Astrocyte of the spinal cord (primary cell): ENCODE measurements at regions not wholly inside any gene's neighbourhood (a gene's known extent, or its start where the extent isn't known, plus 50 kb on each side); places are given as distances from the start of the nearest gene placed in this dataset.
A peak's percentile ranks its signal among the peaks of the same experiment; 100 is the strongest.
"Not testable (repeated sequence)": the region's sequence is repeated elsewhere in the genome, so short reads cannot be mapped to it uniquely, and the experiment has no call there.

ENCODE experiments used
- DNase-seq: peaks from one replicate; pipeline ENCODE4 v3.0.0; 2011; ENCODE audit warnings: low read depth, low spot score
- H3K4me3 ChIP-seq: 2 replicates; pipeline ENCODE4 v1.5.1; 2011; ENCODE audit warnings: low read depth, mild to moderate bottlenecking, low read length, moderate library complexity
- CTCF ChIP-seq: IDR thresholded peaks from 2 replicates; pipeline ENCODE4 v1.5.1; 2012; ENCODE audit warnings: low read depth, mild to moderate bottlenecking, low read length, inconsistent platforms
- in situ Hi-C: cut with HindIII; loops from 2 replicates; pipeline ENCODE4 v1.10.0; 2017; ENCODE audit warnings: low sequenced_read_pairs

GRCh38 chr16:60792437-60792836, 1243.8 kb downstream of the CDH8 start:
- in situ Hi-C loops = no loop called here
- DNase-seq = no peak
- TF ChIP-seq CTCF = no peak
- H3K4me3 ChIP-seq = no peak overlapping the region

- H3K4me3 ChIP-seq = no peak overlapping the region
- in situ Hi-C loops = no loop called here
- no peak for DNase-seq
- no peak for TF ChIP-seq CTCF
Measured at GRCh38 chr16:60788631-60789030, 1247.6 kb downstream of the CDH8 start.

- in situ Hi-C loops = no loop called here
- no peak for TF ChIP-seq CTCF
- H3K4me3 ChIP-seq = no peak overlapping the region
- DNase-seq = no peak
Measured at GRCh38 chr16:60776281-60776680, 1260.0 kb downstream of the CDH8 start.

GRCh38 chr16:60771138-60771537, 1265.1 kb downstream of the CDH8 start:
- in situ Hi-C loops = no loop called here
- H3K4me3 ChIP-seq = no peak overlapping the region
- TF ChIP-seq CTCF = no peak
- DNase-seq = no peak

- in situ Hi-C loops, H3K4me3 ChIP-seq, DNase-seq: not testable (repeated sequence)
Measured at GRCh38 chr16:60770384-60770783, 1265.9 kb downstream of the CDH8 start.

GRCh38 chr16:60763869-60764268, 1272.4 kb downstream of the CDH8 start:
- in situ Hi-C loops = no loop called here
- no peak for TF ChIP-seq CTCF
- DNase-seq = no peak
- no peak overlapping the region for H3K4me3 ChIP-seq

GRCh38 chr16:60755907-60756306, 1280.3 kb downstream of the CDH8 start:
- in situ Hi-C loops = no loop called here
- DNase-seq = peak; percentile 12
- no peak overlapping the region for H3K4me3 ChIP-seq
- peak; percentile 24 for TF ChIP-seq CTCF
